SH-SY5Y (cell line): ENCODE measurements at regions not wholly inside any gene's neighbourhood (a gene's known extent, or its start where the extent isn't known, plus 50 kb on each side); places are given as distances from the start of the nearest gene placed in this dataset.

ENCODE experiments used
- GATA2 ChIP-seq: IDR thresholded peaks from 2 replicates; pipeline ENCODE4 v1.6.1; 2011; ENCODE audit warnings: mild to moderate bottlenecking, low read depth, low read length
- GATA3 ChIP-seq: IDR thresholded peaks from 2 replicates; pipeline ENCODE4 v1.6.1; 2011; ENCODE audit warnings: low read depth, mild to moderate bottlenecking, low read length, moderate library complexity

GRCh38 chr3:73249047-73249446 is 187.6 kb downstream of the EBLN2 start:
- TF ChIP-seq GATA2 (no peak), GATA3 (no peak)
